ENCODE measurements at regions not wholly inside any gene's neighbourhood (a gene's known extent, or its start where the extent isn't known, plus 50 kb on each side); places are given as distances from the start of the nearest gene placed in this dataset.

GRCh38 chr3:18813300-18813699, 335.0 kb upstream of the KCNH8 start:
- 0 out of 2 replicates have a peak, but pooled peaks have one; percentile 16 for TF ChIP-seq ZNF316 (IDR thresholded peaks at IDR 0.05)
- TF ChIP-seq ZNF76 (CRISPR knock-in tag; IDR thresholded peaks at IDR 0.05; ENCODE audit: borderline replicate concordance) = no peak
- TF ChIP-seq ZNF398 (CRISPR knock-in tag; IDR thresholded peaks at IDR 0.05) = no peak
- WGBS (ENCODE audit: insufficient coverage, low coverage, missing lambda C conversion rate) = 2% methylated on average over 3 of the region's 3 CpGs
- no peak for FAIRE-seq

GRCh38 chr3:18812316-18812715, 336.0 kb upstream of the KCNH8 start:
- POLR2A ChIA-PET = no interaction called here
- no peak overlapping the region for H2AFZ ChIP-seq (ENCODE audit: low read depth, low read length)

More at GRCh38 chr3:18813300-18813699, 335.0 kb upstream of the KCNH8 start:
- no peak for ATAC-seq
- ChIA-PET CTCF (ENCODE audit: low intra/inter-chr PET ratio) (no interaction called here), POLR2A (no interaction called here)
- no peak overlapping the region for H3K4me3 ChIP-seq
- H3K4me1 ChIP-seq (replicated peaks in 1 of 2; ENCODE audit: control insufficient read depth in 2 of 2, insufficient read depth in 2 of 2, low read length in 2 of 2) = no peaks in the 10 kb centered on the region
- no peak for DNase-seq (ENCODE audit: extremely low read depth in 1 of 4, low spot score in 3 of 4)
- no peak overlapping the region for H3K9ac ChIP-seq (ENCODE audit: insufficient read depth in 1 of 2, low read depth in 2 of 2, low read length in 2 of 2)
- BruUV-seq (replicated peaks) = no TSS peak
- H4K20me1 ChIP-seq (replicated peaks; ENCODE audit: control insufficient read depth, insufficient read depth, low read length) = no peaks in the 10 kb centered on the region
- no peaks in the 10 kb centered on the region for H3K9me1 ChIP-seq (ENCODE audit: control insufficient read depth, insufficient read depth, low read length)
- no peaks in the 10 kb centered on the region for H3K79me2 ChIP-seq (ENCODE audit: control insufficient read depth, insufficient read depth, low read length)
- H3K9me3 ChIP-seq (replicated peaks; ENCODE audit: control insufficient read depth, insufficient read depth, low read depth, low read length) = 0 out of 2 replicates have a peak, but pooled peaks cover 2% of the 10 kb centered on the region
- intact Hi-C loops (cut with micrococcal nuclease) (no loop called here), in situ Hi-C loops (cut with MboI) (no loop called here)
- no peak overlapping the region for H2AFZ ChIP-seq (ENCODE audit: low read depth, low read length)
- no peaks in the 10 kb centered on the region for H3K27me3 ChIP-seq (ENCODE audit: control insufficient read depth in 2 of 2, insufficient read depth in 2 of 2, low read length in 2 of 2)
- H3K4me2 ChIP-seq (ENCODE audit: insufficient read depth, low read length) = no peak overlapping the region
- H3K36me3 ChIP-seq (ENCODE audit: control insufficient read depth, insufficient read depth, low read length) = no peaks in the 10 kb centered on the region
- no peak overlapping the region for H3K27ac ChIP-seq (ENCODE audit: extremely low read depth, low read depth, low read length)

More at GRCh38 chr3:18812316-18812715, 336.0 kb upstream of the KCNH8 start:
- Histone ChIP-seq H3K9me3 (replicated peaks; ENCODE audit: control insufficient read depth, insufficient read depth, low read depth, low read length) (0 out of 2 replicates have a peak, but pooled peaks cover 2% of the 10 kb centered on the region), H3K9me1 (ENCODE audit: control insufficient read depth, insufficient read depth, low read length) (no peaks in the 10 kb centered on the region), H3K27ac (ENCODE audit: extremely low read depth, low read depth, low read length) (no peak overlapping the region), H3K4me3 (no peak overlapping the region), H3K79me2 (ENCODE audit: control insufficient read depth, insufficient read depth, low read length) (no peaks in the 10 kb centered on the region), H4K20me1 (replicated peaks; ENCODE audit: control insufficient read depth, insufficient read depth, low read length) (no peaks in the 10 kb centered on the region), H3K4me1 (replicated peaks in 1 of 2; ENCODE audit: control insufficient read depth in 2 of 2, insufficient read depth in 2 of 2, low read length in 2 of 2) (no peaks in the 10 kb centered on the region), H3K27me3 (ENCODE audit: control insufficient read depth in 2 of 2, insufficient read depth in 2 of 2, low read length in 2 of 2) (no peaks in the 10 kb centered on the region), H3K36me3 (ENCODE audit: control insufficient read depth, insufficient read depth, low read length) (no peaks in the 10 kb centered on the region), H3K4me2 (ENCODE audit: insufficient read depth, low read length) (no peak overlapping the region), H3K9ac (ENCODE audit: insufficient read depth in 1 of 2, low read depth in 2 of 2, low read length in 2 of 2) (no peak overlapping the region)
- in situ Hi-C loops (cut with MboI) = no loop called here
- intact Hi-C loops (cut with micrococcal nuclease) = no loop called here
- BruUV-seq (replicated peaks) = no TSS peak
- CTCF ChIA-PET (ENCODE audit: low intra/inter-chr PET ratio) = no interaction called here
- WGBS (ENCODE audit: insufficient coverage, low coverage, missing lambda C conversion rate) = 0% methylated on average over 3 of the region's 3 CpGs
- no peak for TF ChIP-seq NFRKB (IDR thresholded peaks at IDR 0.05; ENCODE audit: low read depth)
- no peak for TF ChIP-seq SIRT6 (IDR thresholded peaks at IDR 0.05; ENCODE audit: low read depth, low read length)
- no peak for TF ChIP-seq ZBTB2 (IDR thresholded peaks at IDR 0.05)
- no peak for TF ChIP-seq ZNF277 (CRISPR knock-in tag; IDR thresholded peaks at IDR 0.05; ENCODE audit: borderline replicate concordance)
- no peak for TF ChIP-seq TARDBP (IDR thresholded peaks at IDR 0.05)
- DNase-seq (ENCODE audit: extremely low read depth in 1 of 4, low spot score in 3 of 4) (no peak), FAIRE-seq (no peak), ATAC-seq (no peak)

All from K562 (cell line).